Right lung (tissue), 2 donors: ENCODE measurements at regions not wholly inside any gene's neighbourhood (a gene's known extent, or its start where the extent isn't known, plus 50 kb on each side); places are given as distances from the start of the nearest gene placed in this dataset.

Experiments used
- DNase-seq, 2 donors: peaks; one replicate each; pipeline ENCODE4 v3.0.0-alpha.2; 2013

- no peak for DNase-seq
Observed at GRCh38 chr10:105982735-105983134, 1181.8 kb downstream of the SORCS1 start.

- DNase-seq = no peak
Observed at GRCh38 chr10:105981679-105982078, 1182.8 kb downstream of the SORCS1 start.

- DNase-seq = peak in 1 of 2 donors; percentile 38
Observed at GRCh38 chr10:105974803-105975456, 1189.6 kb downstream of the SORCS1 start.

GRCh38 chr10:105973902-105974301, 1190.6 kb downstream of the SORCS1 start:
- DNase-seq = no peak

GRCh38 chr10:105973360-105973759, 1191.1 kb downstream of the SORCS1 start:
- no peak for DNase-seq

GRCh38 chr10:105971460-105971859, 1193.0 kb downstream of the SORCS1 start:
- DNase-seq = no peak

GRCh38 chr10:105969884-105970377, 1194.6 kb downstream of the SORCS1 start:
- no peak for DNase-seq

- no peak for DNase-seq
Observed at GRCh38 chr10:105968666-105969065, 1195.8 kb downstream of the SORCS1 start.

GRCh38 chr10:105967256-105967655, 1197.2 kb downstream of the SORCS1 start:
- no peak for DNase-seq

- no peak for DNase-seq
Observed at GRCh38 chr10:105965141-105965540, 1199.4 kb downstream of the SORCS1 start.

GRCh38 chr10:105964009-105964408, 1200.5 kb downstream of the SORCS1 start:
- no peak for DNase-seq

GRCh38 chr10:105963334-105963884, 1201.1 kb downstream of the SORCS1 start:
- DNase-seq = no peak

- no peak for DNase-seq
Observed at GRCh38 chr10:105956550-105956949, 1208.0 kb downstream of the SORCS1 start.

GRCh38 chr10:105953861-105954260, 1210.6 kb downstream of the SORCS1 start:
- DNase-seq = no peak

- no peak for DNase-seq
Observed at GRCh38 chr10:105953056-105953455, 1211.5 kb downstream of the SORCS1 start.

GRCh38 chr10:105952153-105952552, 1212.4 kb downstream of the SORCS1 start:
- DNase-seq = peak in 1 of 2 donors; percentile 38

- peak in 1 of 2 donors; percentile 50 for DNase-seq
Observed at GRCh38 chr10:105950410-105950809, 1214.1 kb downstream of the SORCS1 start.

GRCh38 chr10:105949721-105950120, 1214.8 kb downstream of the SORCS1 start:
- peak; percentile 22 to 42 for DNase-seq

GRCh38 chr10:105925045-105925785, 1239.3 kb downstream of the SORCS1 start:
- DNase-seq = no peak

- no peak for DNase-seq
Observed at GRCh38 chr10:105921348-105921747, 1243.2 kb downstream of the SORCS1 start.

GRCh38 chr10:105914432-105914831, 1250.1 kb downstream of the SORCS1 start:
- DNase-seq = no peak

- DNase-seq = no peak
Observed at GRCh38 chr10:105908701-105909100, 1255.8 kb downstream of the SORCS1 start.

- DNase-seq = no peak
Observed at GRCh38 chr10:105885495-105885894, 1244.4 kb downstream of the SORCS3 start.
